HG02885 (cell line): ENCODE measurements at regions not wholly inside any gene's neighbourhood (a gene's known extent, or its start where the extent isn't known, plus 50 kb on each side); places are given as distances from the start of the nearest gene placed in this dataset.
"Not testable (repeated sequence)": the region's sequence is repeated elsewhere in the genome, so short reads cannot be mapped to it uniquely, and the experiment has no call there.

Experiments
- ATAC-seq: cut with Tn5 transposase; IDR thresholded peaks from one replicate; pipeline ENCODE4 v1.9.1; 2021; ENCODE audit warnings: mild to moderate bottlenecking; ENCODE audit not compliant: unreplicated experiment, poor library complexity

- no peak for ATAC-seq
These were observed 109.2 kb downstream of the BASP1 start for GRCh38 chr5:17326600-17327037.

DNA sequence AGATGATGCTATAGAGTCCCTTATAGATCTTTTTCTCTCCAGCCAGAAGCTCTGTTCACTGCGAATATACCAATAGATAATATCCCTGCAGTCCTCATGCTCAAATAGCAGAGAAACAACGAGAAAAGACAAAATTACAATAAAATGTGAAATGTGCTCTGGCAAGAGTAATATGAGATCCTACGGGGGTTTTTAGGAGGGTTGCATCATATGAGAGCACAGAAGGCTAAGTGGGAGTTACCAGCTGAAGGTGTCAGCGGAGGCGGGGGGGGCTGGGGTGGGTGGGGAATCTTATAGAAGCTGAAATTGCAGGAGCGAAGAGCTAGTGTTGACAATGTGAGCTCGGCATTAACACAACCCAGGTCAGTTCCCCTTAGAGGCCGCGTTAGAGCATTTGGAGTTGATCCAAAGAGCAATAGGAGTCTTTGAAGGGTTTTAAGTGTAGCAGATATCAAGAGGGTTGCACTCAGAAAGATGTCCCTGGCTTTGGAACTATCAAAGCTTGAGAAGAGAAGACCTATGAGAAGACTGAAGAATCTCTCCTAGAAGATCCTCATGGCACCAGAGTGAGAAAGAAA, 109.7 kb downstream of the BASP1 start:
- ATAC-seq = no peak

DNA sequence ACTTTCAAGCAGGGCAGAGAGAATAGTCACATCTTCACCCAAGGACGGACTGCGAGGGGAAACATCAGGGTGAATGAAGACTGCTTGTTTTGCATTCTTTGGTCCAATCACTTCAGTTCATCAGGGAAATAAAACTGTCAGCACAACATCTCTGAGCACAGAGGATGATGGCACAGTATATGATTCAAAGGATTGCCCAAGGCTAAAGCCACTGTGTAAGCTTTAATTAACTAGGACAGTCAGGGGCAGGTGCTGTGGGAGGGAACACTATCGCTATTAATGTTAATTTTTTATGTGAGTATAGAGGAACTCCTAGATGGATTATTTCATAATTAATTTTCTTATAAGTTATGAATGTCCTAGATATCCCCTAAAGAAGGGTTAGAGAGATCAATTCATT, 112.1 kb downstream of the BASP1 start:
- no peak for ATAC-seq

GRCh38 chr5:17330386-17330785, 113.0 kb downstream of the BASP1 start:
- no peak for ATAC-seq

DNA sequence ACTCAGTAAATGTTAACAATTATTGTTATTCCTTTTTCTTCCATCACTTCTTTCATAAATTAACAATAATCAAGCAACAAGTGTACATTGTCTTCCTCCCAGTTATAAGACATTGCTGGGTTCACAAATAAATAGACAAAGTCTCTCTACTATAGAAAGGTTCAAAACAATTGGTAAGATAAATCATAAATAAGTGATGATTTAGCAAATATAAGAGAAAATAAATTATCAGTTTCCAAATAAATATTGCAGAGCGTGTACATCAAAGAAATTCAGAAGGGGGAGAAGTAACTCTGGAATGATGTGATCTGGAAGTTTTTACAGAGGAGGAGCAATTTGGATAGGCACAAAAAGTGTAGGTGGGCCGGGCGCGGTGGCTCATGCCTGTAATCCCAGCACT, 114.2 kb downstream of the BASP1 start:
- ATAC-seq = no peak

- ATAC-seq = no peak
These were observed 116.3 kb downstream of the BASP1 start for GRCh38 chr5:17333755-17334154.

DNA sequence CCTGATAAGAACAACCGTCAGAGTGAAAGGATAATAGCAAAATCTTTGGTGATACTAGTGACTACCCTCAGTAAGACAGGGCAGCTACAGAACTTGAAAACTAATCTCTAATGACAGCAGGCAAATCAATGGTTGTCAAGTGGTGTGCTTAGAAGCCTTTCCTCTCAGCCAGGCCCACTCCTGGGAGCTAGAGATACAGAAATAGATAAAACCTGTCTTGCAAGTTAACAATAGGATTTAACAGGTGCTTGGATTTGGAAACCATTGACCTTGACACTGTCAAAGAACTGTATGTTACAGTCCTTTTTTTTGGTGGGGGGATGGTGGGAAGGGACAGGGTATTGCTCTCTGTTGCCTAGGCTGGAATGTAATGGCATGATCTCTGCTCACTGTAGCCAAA, 118.6 kb downstream of the BASP1 start:
- ATAC-seq = no peak

- not testable (repeated sequence) for ATAC-seq
These were observed 119.3 kb downstream of the BASP1 start for GRCh38 chr5:17336723-17337122.

DNA sequence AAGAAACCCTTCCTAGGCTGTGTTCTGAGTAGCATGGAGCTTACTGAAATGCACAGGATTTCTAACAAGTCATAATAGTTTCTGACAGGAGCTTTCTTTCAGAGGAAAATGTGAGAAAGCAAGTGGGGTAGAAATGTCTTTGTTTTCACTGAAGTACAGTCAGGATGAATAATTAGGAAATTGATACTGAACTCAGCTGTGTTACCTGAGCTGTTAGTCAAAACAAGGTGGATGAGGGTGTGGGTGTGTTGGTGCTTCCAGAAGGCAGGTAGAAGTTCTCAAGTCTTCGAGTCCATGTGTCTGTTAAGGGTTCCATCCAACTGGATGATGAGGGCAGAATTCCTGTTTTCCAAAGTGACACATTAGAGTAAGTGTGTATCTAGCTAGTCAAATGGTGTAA, 122.4 kb downstream of the BASP1 start:
- ATAC-seq = no peak

DNA sequence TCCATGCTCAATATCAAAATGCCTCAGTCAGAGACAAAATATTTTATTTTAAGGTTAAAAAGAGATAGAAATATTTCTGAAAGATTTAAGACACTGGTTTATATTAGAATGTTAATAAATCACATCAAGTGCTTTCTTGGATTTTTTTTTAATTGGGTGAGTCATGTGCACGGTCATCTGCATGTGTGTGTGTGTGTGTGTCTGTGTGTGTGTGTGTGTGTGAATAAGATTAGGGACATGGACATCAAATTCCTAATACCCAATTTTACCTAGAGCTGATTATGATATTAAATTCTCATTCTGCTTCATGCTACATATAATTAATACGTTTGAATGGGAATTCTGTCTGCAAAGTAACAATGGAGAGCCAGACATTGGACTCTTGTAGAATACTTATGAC, 122.9 kb downstream of the BASP1 start:
- ATAC-seq = no peak

DNA sequence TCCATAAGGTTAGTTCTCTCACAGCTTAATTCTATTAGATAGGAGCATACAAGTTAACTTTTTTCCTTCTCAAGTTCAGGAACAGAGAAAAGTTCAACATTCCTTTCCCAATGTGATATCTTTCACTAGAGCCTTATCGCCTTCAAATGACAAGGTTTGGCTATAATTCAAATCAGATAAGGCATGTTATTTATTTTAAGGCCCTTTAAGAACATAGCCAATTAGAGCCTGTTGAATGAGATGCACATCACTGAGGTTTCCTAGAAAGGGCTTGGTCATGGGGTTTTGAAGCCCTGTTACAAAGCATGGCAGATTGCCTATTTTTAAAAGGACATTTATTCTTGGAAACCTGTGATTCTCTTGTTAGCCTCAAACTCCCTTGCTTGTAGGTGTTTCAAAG, 123.4 kb downstream of the BASP1 start:
- ATAC-seq = no peak

DNA sequence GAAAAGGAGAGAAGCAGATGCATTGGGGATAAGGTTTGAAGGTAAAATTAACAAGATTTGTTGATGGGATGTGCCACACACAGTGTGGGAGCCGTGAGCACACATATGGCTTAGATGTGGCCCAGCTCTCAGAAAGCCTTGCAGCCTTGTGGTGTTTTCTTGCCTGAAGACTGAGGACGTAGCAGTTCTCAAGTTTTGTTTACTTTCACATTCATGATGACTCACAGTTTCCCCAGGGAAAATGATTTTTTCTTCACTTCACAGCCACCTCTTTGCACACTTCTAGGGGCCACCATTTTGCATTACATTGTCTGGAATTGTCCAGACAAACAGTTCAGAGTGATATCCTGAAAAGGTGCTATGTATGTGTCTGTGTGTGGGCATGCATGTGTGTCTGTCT, 126.2 kb downstream of the BASP1 start:
- peak; percentile 93 for ATAC-seq

GRCh38 chr5:17346811-17347210, 129.4 kb downstream of the BASP1 start:
- ATAC-seq = no peak

GRCh38 chr5:17352223-17352622, 134.8 kb downstream of the BASP1 start:
- no peak for ATAC-seq

GRCh38 chr5:17354265-17354664, 136.8 kb downstream of the BASP1 start:
- ATAC-seq = no peak

DNA sequence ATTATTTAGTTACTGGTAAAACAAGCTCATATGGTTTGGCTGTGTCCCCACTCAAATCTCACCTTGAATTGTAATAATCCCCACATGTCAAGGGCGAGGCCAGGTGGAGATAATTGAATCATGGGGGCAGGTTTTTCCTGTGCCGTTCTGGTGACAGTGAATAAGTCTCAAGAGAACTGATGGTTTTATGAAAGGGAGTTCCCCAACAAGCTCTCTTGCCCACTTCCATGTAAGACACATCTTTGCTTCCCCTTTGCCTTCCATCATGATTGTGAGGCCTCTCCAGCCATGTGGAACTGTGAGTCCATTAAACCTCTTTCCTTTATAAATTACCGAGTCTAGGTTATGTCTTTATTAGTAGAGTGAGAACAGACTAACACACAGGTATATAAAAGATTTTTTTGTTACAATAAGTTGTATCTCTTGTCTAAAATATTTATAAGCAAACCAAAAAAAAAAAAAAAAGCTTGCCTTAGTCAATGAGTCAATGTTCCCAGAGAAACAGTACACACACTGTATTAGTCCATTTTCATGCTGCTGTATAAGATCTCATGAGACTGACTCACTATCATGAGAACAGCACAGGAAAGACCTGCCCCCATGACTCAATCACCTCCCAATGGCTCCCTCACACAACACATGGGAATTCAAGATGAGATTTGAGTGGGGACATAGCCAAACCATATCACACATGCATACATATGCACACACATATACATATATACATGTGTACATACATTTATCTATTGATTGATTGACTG, 138.3 kb downstream of the BASP1 start:
- ATAC-seq = no peak

- no peak for ATAC-seq
These were observed 139.1 kb downstream of the BASP1 start for GRCh38 chr5:17356551-17356950.

DNA sequence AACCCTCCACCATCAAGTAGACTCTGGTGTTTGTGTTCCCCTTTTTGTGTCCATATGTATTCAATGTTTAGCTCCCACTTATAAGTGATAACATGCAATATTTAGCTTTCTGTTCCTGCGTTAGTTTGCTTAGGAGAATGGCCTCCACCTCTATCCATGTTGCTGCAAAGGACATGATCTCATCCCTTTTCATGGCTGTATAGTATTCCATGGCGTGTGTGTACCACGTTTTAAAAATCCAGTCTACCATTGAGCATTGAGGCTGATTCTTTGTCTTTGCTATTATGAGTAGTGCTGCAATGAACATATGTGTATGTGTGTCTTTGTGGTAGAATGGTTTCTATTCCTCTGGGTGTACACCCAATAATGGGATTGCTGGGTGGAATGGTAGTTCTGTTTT, 140.1 kb downstream of the BASP1 start:
- ATAC-seq = no peak

GRCh38 chr5:17358031-17358430, 140.0 kb upstream of the TAF11L2 start:
- no peak for ATAC-seq

GRCh38 chr5:17359451-17360011, 138.5 kb upstream of the TAF11L2 start:
- ATAC-seq = no peak

DNA sequence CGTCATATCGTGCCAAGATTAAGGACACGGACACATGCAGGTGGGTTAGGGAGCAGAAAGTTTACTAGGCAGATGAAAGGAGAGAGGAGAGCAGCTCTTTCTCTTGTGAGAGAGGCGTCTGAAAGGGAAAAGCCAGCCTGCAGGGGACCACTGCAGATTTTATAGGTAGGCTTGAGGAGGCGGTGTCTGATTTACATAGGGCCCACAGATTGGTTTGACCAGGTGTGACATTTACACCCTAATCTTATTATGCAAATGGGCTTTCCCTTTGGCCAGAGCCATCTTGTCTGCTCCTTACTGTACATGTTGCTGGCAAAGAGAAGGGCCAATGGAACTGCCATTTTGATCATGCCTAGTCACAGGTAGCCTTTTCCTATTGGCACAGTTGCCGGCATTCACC, 137.2 kb upstream of the TAF11L2 start:
- no peak for ATAC-seq

GRCh38 chr5:17361331-17361730, 136.7 kb upstream of the TAF11L2 start:
- ATAC-seq = no peak
